ENCODE measurements at regions not wholly inside any gene's neighbourhood (a gene's known extent, or its start where the extent isn't known, plus 50 kb on each side); places are given as distances from the start of the nearest gene placed in this dataset.

GRCh38 chr12:111068290-111068689 lies 147.9 kb upstream of the MYL2 start:
- TF ChIP-seq BRCA1 (IDR thresholded peaks at IDR 0.05; ENCODE audit: low read depth, low read length) (no peak), CEBPB (IDR thresholded peaks at IDR 0.05; ENCODE audit: low read depth, low read length) (no peak), CREB1 (IDR thresholded peaks at IDR 0.05) (no peak)
